ENCODE measurements at regions not wholly inside any gene's neighbourhood (a gene's known extent, or its start where the extent isn't known, plus 50 kb on each side); places are given as distances from the start of the nearest gene placed in this dataset.
A peak's percentile ranks its signal among the peaks of the same experiment; 100 is the strongest.
"Not testable (repeated sequence)": the region's sequence is repeated elsewhere in the genome, so short reads cannot be mapped to it uniquely, and the experiment has no call there.

GRCh38 chr16:55016515-55016914 lies 85.8 kb downstream of the IRX5 start:
- H3K27ac ChIP-seq = no peak overlapping the region
- TF ChIP-seq CTCF (conservative IDR thresholded peaks at IDR 0.05) = no peak
- no peak for TF ChIP-seq ZFX (IDR thresholded peaks at IDR 0.05)

- H3K27ac ChIP-seq = no peak overlapping the region
- TF ChIP-seq ZFX (IDR thresholded peaks at IDR 0.05) = no peak
- no peak for TF ChIP-seq CTCF (conservative IDR thresholded peaks at IDR 0.05)
Observed at GRCh38 chr16:55017321-55017720, 86.7 kb downstream of the IRX5 start.

- TF ChIP-seq CTCF (conservative IDR thresholded peaks at IDR 0.05) = no peak
- no peak for TF ChIP-seq ZFX (IDR thresholded peaks at IDR 0.05)
- no peak overlapping the region for H3K27ac ChIP-seq
Observed at GRCh38 chr16:55018881-55019280, 88.2 kb downstream of the IRX5 start.

- TF ChIP-seq ZFX (IDR thresholded peaks at IDR 0.05) (no peak), CTCF (conservative IDR thresholded peaks at IDR 0.05) (no peak)
- no peak overlapping the region for H3K27ac ChIP-seq
Observed at GRCh38 chr16:55019419-55020131, 88.9 kb downstream of the IRX5 start.

GRCh38 chr16:55021595-55022475 lies 91.2 kb downstream of the IRX5 start:
- no peak overlapping the region for H3K27ac ChIP-seq
- TF ChIP-seq CTCF (conservative IDR thresholded peaks at IDR 0.05) = peak; percentile 32
- TF ChIP-seq ZFX (IDR thresholded peaks at IDR 0.05) = no peak

GRCh38 chr16:55027260-55027659 lies 96.6 kb downstream of the IRX5 start:
- not testable (repeated sequence) for H3K27ac ChIP-seq

- no peak overlapping the region for H3K27ac ChIP-seq
- no peak for TF ChIP-seq ZFX (IDR thresholded peaks at IDR 0.05)
- TF ChIP-seq CTCF (conservative IDR thresholded peaks at IDR 0.05) = no peak
Observed at GRCh38 chr16:55029509-55029908, 98.8 kb downstream of the IRX5 start.
